Ishikawa (cell line): ENCODE measurements at regions not wholly inside any gene's neighbourhood (a gene's known extent, or its start where the extent isn't known, plus 50 kb on each side); places are given as distances from the start of the nearest gene placed in this dataset.

Source experiments
- CEBPB ChIP-seq: IDR thresholded peaks from 2 replicates; pipeline ENCODE4 v1.6.1; 2012
- CREB1 ChIP-seq: IDR thresholded peaks from 2 replicates; pipeline ENCODE4 v1.6.1; 2012; ENCODE audit warnings: low read depth
- EGR1 ChIP-seq: IDR thresholded peaks from 2 replicates; pipeline ENCODE4 v1.6.1; 2012
- EP300 ChIP-seq: IDR thresholded peaks from 2 replicates; pipeline ENCODE4 v1.6.1; 2012; ENCODE audit warnings: borderline replicate concordance
- FOXM1 ChIP-seq: IDR thresholded peaks from 2 replicates; pipeline ENCODE4 v1.6.1; 2012; ENCODE audit warnings: low read depth, borderline replicate concordance
- MAX ChIP-seq: IDR thresholded peaks from 2 replicates; pipeline ENCODE4 v1.6.1; 2012
- NFIC ChIP-seq: IDR thresholded peaks from 2 replicates; pipeline ENCODE4 v1.6.1; 2012
- RAD21 ChIP-seq: IDR thresholded peaks from 2 replicates; pipeline ENCODE4 v1.6.1; 2012; ENCODE audit warnings: low read depth
- REST ChIP-seq: IDR thresholded peaks from 2 replicates; pipeline ENCODE4 v1.6.1; 2012; ENCODE audit warnings: low read depth, mild to moderate bottlenecking
- TAF1 ChIP-seq: IDR thresholded peaks from 2 replicates; pipeline ENCODE4 v1.6.1; 2012; ENCODE audit warnings: low read depth, mild to moderate bottlenecking
- TCF12 ChIP-seq: IDR thresholded peaks from 2 replicates; pipeline ENCODE4 v1.6.1; 2012; ENCODE audit warnings: low read depth
- TEAD4 ChIP-seq: IDR thresholded peaks from 2 replicates; pipeline ENCODE4 v1.6.1; 2012
- YY1 ChIP-seq: IDR thresholded peaks from 2 replicates; pipeline ENCODE4 v1.6.1; 2012; ENCODE audit warnings: low read depth
- ZBTB7A ChIP-seq: IDR thresholded peaks from 2 replicates; pipeline ENCODE4 v1.6.1; 2012; ENCODE audit warnings: low read depth

- TF ChIP-seq REST (no peak), FOXM1 (no peak), RAD21 (no peak), EGR1 (no peak), MAX (no peak), TAF1 (no peak), ZBTB7A (no peak), CREB1 (no peak), YY1 (no peak), EP300 (no peak), CEBPB (no peak), NFIC (no peak), TEAD4 (no peak), TCF12 (no peak)
Observed at GRCh38 chr9:18018221-18018620, 439.4 kb downstream of the SH3GL2 start.
